ENCODE measurements at regions not wholly inside any gene's neighbourhood (a gene's known extent, or its start where the extent isn't known, plus 50 kb on each side); places are given as distances from the start of the nearest gene placed in this dataset.

DNA sequence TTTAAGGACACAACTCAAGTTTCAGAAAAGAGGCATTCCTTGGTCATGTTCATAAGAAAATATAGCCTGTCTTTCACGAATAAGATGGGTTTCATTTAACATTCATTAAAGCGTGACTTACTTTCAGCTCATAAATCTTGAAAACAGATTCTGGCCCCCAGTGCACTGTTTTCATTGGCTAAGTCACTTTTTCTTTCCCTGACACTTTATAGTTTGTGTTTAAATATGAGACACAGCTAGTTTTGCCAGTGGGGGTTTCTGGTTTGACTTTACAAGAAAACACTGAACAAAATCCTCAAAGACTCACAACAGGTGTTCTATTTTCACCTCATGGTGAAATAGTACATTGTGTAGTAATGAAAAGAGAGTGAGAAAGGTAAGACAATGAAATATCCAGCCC lies 65.9 kb downstream of the PHLDA1 start:
- no peak for TF ChIP-seq EZH2 (IDR thresholded peaks at IDR 0.05; ENCODE audit: low read length, unreplicated experiment)
- TF ChIP-seq, protein P1, sequence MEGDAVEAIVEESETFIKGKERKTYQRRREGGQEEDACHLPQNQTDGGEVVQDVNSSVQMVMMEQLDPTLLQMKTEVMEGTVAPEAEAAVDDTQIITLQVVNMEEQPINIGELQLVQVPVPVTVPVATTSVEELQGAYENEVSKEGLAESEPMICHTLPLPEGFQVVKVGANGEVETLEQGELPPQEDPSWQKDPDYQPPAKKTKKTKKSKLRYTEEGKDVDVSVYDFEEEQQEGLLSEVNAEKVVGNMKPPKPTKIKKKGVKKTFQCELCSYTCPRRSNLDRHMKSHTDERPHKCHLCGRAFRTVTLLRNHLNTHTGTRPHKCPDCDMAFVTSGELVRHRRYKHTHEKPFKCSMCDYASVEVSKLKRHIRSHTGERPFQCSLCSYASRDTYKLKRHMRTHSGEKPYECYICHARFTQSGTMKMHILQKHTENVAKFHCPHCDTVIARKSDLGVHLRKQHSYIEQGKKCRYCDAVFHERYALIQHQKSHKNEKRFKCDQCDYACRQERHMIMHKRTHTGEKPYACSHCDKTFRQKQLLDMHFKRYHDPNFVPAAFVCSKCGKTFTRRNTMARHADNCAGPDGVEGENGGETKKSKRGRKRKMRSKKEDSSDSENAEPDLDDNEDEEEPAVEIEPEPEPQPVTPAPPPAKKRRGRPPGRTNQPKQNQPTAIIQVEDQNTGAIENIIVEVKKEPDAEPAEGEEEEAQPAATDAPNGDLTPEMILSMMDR (conservative IDR thresholded peaks at IDR 0.05; ENCODE audit: low read depth, low read length) = no peak

All from PC-3 (cell line).